ENCODE measurements at regions not wholly inside any gene's neighbourhood (a gene's known extent, or its start where the extent isn't known, plus 50 kb on each side); places are given as distances from the start of the nearest gene placed in this dataset.
"Not testable (repeated sequence)": the region's sequence is repeated elsewhere in the genome, so short reads cannot be mapped to it uniquely, and the experiment has no call there.

GRCh38 chr21:9788281-9788680 is 733.1 kb upstream of the TPTE start:
- TF ChIP-seq YY1 (IDR thresholded peaks at IDR 0.05; ENCODE audit: insufficient read depth, insufficient read length); ZNF274 (IDR thresholded peaks at IDR 0.05; ENCODE audit: low read depth, low read length): not testable (repeated sequence)
